VCaP (cell line): ENCODE measurements at regions not wholly inside any gene's neighbourhood (a gene's known extent, or its start where the extent isn't known, plus 50 kb on each side); places are given as distances from the start of the nearest gene placed in this dataset.
A peak's percentile ranks its signal among the peaks of the same experiment; 100 is the strongest.

Experiments used
- H3K27ac ChIP-seq: fragments of 450-650 bp; 2 replicates; pipeline ENCODE4 v1.5.1; 2017
- CTCF ChIP-seq: fragments of 450-650 bp; conservative IDR thresholded peaks from 2 replicates; pipeline ENCODE4 v1.5.1; 2017; ENCODE audit warnings: mild to moderate bottlenecking, moderate library complexity

- peak; percentile 70 for TF ChIP-seq CTCF
- peak overlapping the region; percentile 78 for H3K27ac ChIP-seq
Observed at GRCh38 chr2:204108330-204108751, 171.8 kb downstream of the ICOS start.

DNA sequence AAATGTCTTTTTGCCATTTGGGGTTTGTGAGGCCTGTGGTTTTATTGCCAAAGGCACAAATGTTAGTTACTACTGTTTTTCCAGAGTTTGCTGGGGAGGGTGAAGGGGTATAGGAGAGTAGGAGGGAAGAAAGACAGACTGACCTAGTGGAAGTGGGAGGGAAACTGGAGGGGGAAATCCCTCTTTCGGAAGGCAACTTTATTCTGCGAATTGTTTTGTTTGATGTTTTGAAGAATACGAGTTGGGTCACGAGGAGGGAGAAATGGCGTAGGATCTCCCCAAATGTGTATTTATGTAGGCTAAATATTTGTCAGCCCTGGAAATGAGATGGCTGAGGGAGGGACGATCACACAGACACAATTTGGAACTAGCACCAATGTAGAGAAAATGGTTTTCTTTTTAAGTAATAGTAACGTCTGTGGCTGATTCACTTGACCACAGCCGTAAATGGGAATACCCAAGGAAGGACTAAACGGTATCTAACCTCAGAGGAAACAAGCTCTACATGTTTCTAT is 172.3 kb downstream of the ICOS start:
- peak overlapping the region; percentile 78 for H3K27ac ChIP-seq

GRCh38 chr2:204109681-204110080 is 173.1 kb downstream of the ICOS start:
- H3K27ac ChIP-seq, result peak overlapping the region; percentile 78
- TF ChIP-seq CTCF, result no peak

More for the DNA sequence above, 172.3 kb downstream of the ICOS start:
- no peak for TF ChIP-seq CTCF

- H3K27ac ChIP-seq, result peak overlapping the region; percentile 78
- TF ChIP-seq CTCF, result no peak
Observed at GRCh38 chr2:204110338-204110741, 173.8 kb downstream of the ICOS start.

DNA sequence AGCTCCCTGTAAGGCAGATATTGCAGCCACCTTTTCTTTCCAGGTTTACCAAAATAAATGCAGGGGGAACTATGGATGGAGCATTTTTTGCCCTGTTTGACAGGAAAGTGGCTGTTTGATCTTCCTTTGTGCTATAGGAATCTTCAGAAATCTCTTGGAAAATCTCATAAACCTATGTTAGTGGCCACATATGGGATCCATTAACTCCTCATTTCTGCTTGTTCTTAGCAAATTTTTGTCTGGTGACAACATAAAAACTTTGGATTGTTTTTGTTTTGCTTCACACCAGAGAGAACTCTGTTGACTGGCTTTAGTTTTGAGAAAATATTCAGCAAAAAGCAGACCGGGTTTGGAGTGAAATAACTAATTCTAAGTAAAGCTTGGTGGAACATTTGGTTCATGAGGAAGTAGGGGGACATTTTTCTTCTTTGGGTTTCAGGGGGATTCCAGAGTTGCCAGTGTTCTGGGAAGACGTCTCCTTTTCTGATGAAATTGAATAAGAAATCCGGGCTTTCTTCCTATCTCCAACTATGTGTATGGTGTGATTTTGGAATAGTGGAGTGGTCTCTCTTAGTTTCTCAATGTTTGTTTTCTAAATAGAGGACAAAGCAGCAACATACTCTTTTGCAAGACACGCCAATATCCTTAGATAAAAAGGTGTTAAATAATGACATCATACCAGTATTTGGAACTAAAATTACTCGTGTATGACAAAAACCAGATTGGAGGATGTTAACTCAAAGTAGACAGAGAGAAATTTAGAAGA is 174.4 kb downstream of the ICOS start:
- no peak for TF ChIP-seq CTCF
- H3K27ac ChIP-seq, result peak overlapping the region; percentile 78

GRCh38 chr2:204112084-204112770 is 175.7 kb downstream of the ICOS start:
- no peak for TF ChIP-seq CTCF
- no peak overlapping the region for H3K27ac ChIP-seq

DNA sequence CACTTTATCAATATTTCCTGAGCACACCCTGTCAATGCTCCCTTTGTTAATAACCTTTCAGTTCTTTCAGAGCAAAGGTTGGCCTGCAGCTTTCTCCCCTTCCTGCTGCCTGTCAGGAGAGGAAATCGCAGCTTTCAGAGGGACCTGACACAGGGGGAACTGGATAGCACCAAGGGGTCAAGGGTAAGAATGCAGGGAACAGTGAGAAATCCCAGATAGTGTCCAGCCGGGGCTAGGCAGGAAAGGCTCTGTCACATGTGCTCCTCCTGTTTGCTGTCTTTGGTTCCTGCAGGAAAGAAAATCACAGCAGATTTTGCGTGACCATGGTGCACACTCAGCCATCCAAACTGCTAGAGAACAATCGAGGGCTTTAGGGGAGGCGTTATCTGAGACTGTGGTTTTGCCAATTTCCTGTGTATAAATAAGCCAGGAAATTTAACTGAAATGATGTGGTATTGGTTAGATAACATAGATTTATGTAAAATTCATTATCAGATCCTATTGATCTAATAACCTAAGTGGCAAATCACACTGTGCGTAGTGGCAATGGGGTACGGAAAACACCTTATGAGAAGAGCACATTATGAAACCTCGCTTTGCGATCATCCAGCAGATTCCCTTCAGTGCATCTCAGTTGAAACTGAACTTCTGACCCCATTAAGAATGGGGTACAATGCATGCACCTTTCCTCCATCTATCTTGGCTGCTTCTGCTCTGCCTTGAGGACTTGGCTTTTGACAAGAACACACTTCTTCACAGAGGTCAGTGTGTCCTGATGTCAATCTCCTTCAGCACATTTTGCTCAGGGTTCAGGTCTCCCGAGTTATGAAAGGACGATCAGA is 178.0 kb downstream of the ICOS start:
- no peak for TF ChIP-seq CTCF
- no peak overlapping the region for H3K27ac ChIP-seq
